OCI-LY3 (cell line): ENCODE measurements at regions not wholly inside any gene's neighbourhood (a gene's known extent, or its start where the extent isn't known, plus 50 kb on each side); places are given as distances from the start of the nearest gene placed in this dataset.

Experiments used
- CTCF ChIP-seq: fragments of 200-600, 300-600 bp; sonication (generic); IDR thresholded peaks from 2 replicates; pipeline ENCODE4 v1.5.1; 2014; ENCODE audit warnings: antibody characterized with exemption, low read length, low read depth
- EZH2phosphoT487 ChIP-seq: fragments of 200-600 bp; shearing (Covaris generic); IDR thresholded peaks from 2 replicates; pipeline ENCODE4 v1.6.1; 2018; ENCODE audit warnings: antibody characterized with exemption, mixed run types, low read depth

GRCh38 chr10:9149134-9149533, 1094.6 kb downstream of the GATA3 start:
- TF ChIP-seq EZH2phosphoT487, result no peak
- no peak for TF ChIP-seq CTCF
